ENCODE measurements at regions not wholly inside any gene's neighbourhood (a gene's known extent, or its start where the extent isn't known, plus 50 kb on each side); places are given as distances from the start of the nearest gene placed in this dataset.
"Not testable (repeated sequence)": the region's sequence is repeated elsewhere in the genome, so short reads cannot be mapped to it uniquely, and the experiment has no call there.

DNA sequence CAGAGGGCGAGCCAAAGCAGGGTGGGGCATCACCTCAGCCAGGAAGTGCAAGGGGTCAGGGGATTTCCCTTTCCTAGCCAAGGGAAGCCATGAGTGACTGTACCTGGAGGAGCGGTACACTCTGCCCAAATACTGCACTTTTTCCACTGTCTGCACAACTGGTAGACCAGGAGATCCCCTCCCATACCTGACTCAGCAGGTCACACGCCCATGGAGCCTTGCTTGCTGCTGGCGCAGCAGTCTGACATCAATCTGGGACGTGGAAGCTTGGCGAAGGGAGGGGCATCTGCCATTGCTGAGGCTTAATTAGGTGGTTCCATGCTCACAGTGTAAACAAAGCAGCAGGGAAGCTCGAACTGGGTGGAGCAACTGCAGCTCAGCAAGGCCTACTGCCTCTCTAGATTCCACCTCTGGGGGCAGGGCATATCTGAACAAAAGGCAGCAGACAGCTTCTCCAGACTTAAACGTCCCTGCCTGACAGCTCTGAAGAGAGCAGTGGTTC, 217.7 kb downstream of the LHFPL1 start:
- TF ChIP-seq, protein P1, sequence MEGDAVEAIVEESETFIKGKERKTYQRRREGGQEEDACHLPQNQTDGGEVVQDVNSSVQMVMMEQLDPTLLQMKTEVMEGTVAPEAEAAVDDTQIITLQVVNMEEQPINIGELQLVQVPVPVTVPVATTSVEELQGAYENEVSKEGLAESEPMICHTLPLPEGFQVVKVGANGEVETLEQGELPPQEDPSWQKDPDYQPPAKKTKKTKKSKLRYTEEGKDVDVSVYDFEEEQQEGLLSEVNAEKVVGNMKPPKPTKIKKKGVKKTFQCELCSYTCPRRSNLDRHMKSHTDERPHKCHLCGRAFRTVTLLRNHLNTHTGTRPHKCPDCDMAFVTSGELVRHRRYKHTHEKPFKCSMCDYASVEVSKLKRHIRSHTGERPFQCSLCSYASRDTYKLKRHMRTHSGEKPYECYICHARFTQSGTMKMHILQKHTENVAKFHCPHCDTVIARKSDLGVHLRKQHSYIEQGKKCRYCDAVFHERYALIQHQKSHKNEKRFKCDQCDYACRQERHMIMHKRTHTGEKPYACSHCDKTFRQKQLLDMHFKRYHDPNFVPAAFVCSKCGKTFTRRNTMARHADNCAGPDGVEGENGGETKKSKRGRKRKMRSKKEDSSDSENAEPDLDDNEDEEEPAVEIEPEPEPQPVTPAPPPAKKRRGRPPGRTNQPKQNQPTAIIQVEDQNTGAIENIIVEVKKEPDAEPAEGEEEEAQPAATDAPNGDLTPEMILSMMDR (IDR thresholded peaks at IDR 0.05; ENCODE audit: insufficient read depth, low read depth, low read length), result not testable (repeated sequence)
- not testable (repeated sequence) for TF ChIP-seq EZH2 (IDR thresholded peaks at IDR 0.05; ENCODE audit: insufficient read depth, low read length)

All from astrocyte (in vitro differentiated cells and primary cell).